IMR-90 (cell line): ENCODE measurements at regions not wholly inside any gene's neighbourhood (a gene's known extent, or its start where the extent isn't known, plus 50 kb on each side); places are given as distances from the start of the nearest gene placed in this dataset.

Source experiments
- BHLHE40 ChIP-seq: fragments of 150-350 bp; IDR thresholded peaks from 2 replicates; pipeline ENCODE4 v1.6.1; 2016; ENCODE audit warnings: mild to moderate bottlenecking, low read depth, low read length
- FOS ChIP-seq: fragments of 150-350 bp; IDR thresholded peaks from 2 replicates; pipeline ENCODE4 v1.6.1; 2016; ENCODE audit warnings: low read depth, low read length
- MXI1 ChIP-seq: IDR thresholded peaks from 2 replicates; pipeline ENCODE4 v1.6.1; 2012; ENCODE audit warnings: low read depth, mild to moderate bottlenecking, low read length, moderate library complexity, borderline replicate concordance
- NFE2L2 ChIP-seq: fragments of 150-350 bp; IDR thresholded peaks from 2 replicates; pipeline ENCODE4 v1.6.1; 2016; ENCODE audit warnings: low read depth, mild to moderate bottlenecking, low read length
- POLR2A ChIP-seq: IDR thresholded peaks from 2 replicates; pipeline ENCODE4 v1.6.1; 2012; ENCODE audit warnings: mild to moderate bottlenecking, low read depth, low read length
- RFX5 ChIP-seq: IDR thresholded peaks from 2 replicates; pipeline ENCODE4 v1.8.0; 2012; ENCODE audit warnings: low read depth, mild to moderate bottlenecking, low read length, moderate library complexity
- TF ChIP-seq, protein P1 (sequence below): conservative IDR thresholded peaks from 2 replicates; pipeline ENCODE4 v1.5.1; 2012; ENCODE audit warnings: mild to moderate bottlenecking, low read depth, low read length, improper control_type of control experiment
- TF ChIP-seq, protein P2 (sequence below): fragments of 150-350 bp; IDR thresholded peaks from 2 replicates; pipeline ENCODE4 v1.6.1; 2016; ENCODE audit warnings: low read depth, mild to moderate bottlenecking, low read length, moderate library complexity, borderline replicate concordance
- TF ChIP-seq, protein P3 (sequence below): fragments of 150-350 bp; IDR thresholded peaks from 2 replicates; pipeline ENCODE4 v1.6.1; 2017; ENCODE audit warnings: mild to moderate bottlenecking, antibody characterized with exemption, low read length, low read depth

DNA sequence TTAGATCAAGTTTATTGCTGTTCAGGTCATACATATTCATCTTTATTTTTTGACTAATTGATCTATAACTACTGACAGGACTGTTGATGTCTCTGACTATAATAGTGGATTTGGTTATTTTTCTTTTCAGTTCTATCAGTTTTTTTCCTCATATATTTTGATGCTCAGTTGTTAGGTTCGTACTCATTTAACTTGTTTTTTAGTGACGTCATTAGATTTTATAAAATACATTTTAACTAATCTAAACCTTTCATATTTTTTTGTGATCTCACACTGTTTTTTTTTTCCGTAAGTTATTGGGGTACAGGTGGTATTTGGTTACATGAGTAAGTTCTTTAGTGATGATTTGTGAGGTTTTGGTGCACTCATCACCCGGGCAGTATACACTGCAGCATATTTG lies 841.2 kb upstream of the FBXO33 start:
- TF ChIP-seq POLR2A (no peak), FOS (no peak), MXI1 (no peak), BHLHE40 (no peak), RFX5 (no peak), NFE2L2 (no peak)
- TF ChIP-seq, protein P1, sequence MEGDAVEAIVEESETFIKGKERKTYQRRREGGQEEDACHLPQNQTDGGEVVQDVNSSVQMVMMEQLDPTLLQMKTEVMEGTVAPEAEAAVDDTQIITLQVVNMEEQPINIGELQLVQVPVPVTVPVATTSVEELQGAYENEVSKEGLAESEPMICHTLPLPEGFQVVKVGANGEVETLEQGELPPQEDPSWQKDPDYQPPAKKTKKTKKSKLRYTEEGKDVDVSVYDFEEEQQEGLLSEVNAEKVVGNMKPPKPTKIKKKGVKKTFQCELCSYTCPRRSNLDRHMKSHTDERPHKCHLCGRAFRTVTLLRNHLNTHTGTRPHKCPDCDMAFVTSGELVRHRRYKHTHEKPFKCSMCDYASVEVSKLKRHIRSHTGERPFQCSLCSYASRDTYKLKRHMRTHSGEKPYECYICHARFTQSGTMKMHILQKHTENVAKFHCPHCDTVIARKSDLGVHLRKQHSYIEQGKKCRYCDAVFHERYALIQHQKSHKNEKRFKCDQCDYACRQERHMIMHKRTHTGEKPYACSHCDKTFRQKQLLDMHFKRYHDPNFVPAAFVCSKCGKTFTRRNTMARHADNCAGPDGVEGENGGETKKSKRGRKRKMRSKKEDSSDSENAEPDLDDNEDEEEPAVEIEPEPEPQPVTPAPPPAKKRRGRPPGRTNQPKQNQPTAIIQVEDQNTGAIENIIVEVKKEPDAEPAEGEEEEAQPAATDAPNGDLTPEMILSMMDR = no peak
- TF ChIP-seq, protein P2, sequence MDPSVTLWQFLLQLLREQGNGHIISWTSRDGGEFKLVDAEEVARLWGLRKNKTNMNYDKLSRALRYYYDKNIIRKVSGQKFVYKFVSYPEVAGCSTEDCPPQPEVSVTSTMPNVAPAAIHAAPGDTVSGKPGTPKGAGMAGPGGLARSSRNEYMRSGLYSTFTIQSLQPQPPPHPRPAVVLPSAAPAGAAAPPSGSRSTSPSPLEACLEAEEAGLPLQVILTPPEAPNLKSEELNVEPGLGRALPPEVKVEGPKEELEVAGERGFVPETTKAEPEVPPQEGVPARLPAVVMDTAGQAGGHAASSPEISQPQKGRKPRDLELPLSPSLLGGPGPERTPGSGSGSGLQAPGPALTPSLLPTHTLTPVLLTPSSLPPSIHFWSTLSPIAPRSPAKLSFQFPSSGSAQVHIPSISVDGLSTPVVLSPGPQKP = no peak
- TF ChIP-seq, protein P3, sequence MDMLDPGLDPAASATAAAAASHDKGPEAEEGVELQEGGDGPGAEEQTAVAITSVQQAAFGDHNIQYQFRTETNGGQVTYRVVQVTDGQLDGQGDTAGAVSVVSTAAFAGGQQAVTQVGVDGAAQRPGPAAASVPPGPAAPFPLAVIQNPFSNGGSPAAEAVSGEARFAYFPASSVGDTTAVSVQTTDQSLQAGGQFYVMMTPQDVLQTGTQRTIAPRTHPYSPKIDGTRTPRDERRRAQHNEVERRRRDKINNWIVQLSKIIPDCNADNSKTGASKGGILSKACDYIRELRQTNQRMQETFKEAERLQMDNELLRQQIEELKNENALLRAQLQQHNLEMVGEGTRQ = no peak
